ENCODE measurements at regions not wholly inside any gene's neighbourhood (a gene's known extent, or its start where the extent isn't known, plus 50 kb on each side); places are given as distances from the start of the nearest gene placed in this dataset.

DNA sequence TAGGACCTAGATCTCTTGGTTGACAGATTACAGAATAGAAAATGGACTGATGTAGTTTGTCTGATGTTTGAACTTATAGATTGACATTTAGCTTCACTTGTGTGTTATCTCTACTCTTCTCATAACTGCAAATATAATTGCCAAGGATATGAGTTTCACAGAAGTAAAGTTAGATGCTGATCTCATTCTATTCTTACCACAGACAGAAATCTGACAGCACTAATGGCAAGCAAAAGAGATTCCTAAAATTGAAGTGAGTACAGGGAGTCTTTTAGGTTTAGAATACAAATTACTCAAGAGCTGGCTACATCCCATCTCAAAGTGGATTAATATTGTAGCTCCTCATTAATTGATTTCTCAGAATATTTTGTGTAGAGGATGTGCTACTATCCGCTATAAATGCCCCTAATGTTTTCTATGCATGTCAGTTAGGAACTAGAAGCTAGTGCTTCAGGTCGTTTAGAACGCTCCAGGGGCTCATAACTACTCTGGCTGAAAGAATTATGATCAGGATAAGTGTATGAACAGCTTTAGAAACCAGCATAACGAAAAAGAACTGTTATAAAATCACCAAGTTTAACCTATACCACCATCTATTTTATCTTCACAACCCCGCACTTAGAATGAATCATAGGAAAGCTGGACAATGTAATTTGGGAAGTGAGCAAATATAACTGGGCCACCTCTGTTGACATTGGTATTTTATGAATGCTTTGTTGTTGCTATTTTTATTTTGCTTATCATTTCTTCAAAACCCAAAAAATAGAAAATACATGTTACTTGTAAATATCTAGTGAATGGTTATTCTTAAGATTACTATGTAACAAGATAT, 378.8 kb upstream of the REG3G start:
- H3K9me3 Mint-ChIP-seq = no peaks in the 10 kb centered on the region; a peak in 1 of 5 replicates
- no peak overlapping the region for H3K27ac Mint-ChIP-seq
- H3K18ac ChIP-seq (ENCODE audit: insufficient read length, low read depth, low read length) = no peak overlapping the region
- H3K23ac ChIP-seq (ENCODE audit: insufficient read length, low read depth, low read length) = no peak overlapping the region
- no peaks in the 10 kb centered on the region for H3K27me3 ChIP-seq (ENCODE audit: insufficient read depth, low read length)
- H3K27ac ChIP-seq (ENCODE audit: insufficient read length, low read depth, low read length) = no peak overlapping the region
- H2BK5ac ChIP-seq (ENCODE audit: insufficient read length, low read length) = no peak overlapping the region
- H3K4ac ChIP-seq (ENCODE audit: low read depth, low read length) = no peak overlapping the region
- no peak overlapping the region for H4K5ac ChIP-seq (ENCODE audit: insufficient read length, low read depth, low read length)
- no peak overlapping the region for H3K4me2 ChIP-seq (ENCODE audit: insufficient read depth, insufficient read length, low read length)
- no peak overlapping the region for H4K91ac ChIP-seq (ENCODE audit: insufficient read length, low read depth, low read length)
- no peak overlapping the region for H2BK15ac ChIP-seq (ENCODE audit: low read depth, low read length)
- no peak overlapping the region for H4K8ac ChIP-seq (replicated peaks; ENCODE audit: insufficient read length, low read depth, low read length)
- H3K36me3 Mint-ChIP-seq (ENCODE audit: insufficient read depth in 1 of 3, low read depth in 3 of 3) = no peaks in the 10 kb centered on the region
- no peak overlapping the region for H3T11ph ChIP-seq (ENCODE audit: low read length)
- no peaks in the 10 kb centered on the region for H3K4me1 Mint-ChIP-seq
- no peaks in the 10 kb centered on the region for H3K79me2 ChIP-seq (ENCODE audit: insufficient read depth, low read length)
- WGBS (ENCODE audit: extremely low coverage, insufficient read length, low lambda C conversion rate) = no CpG with 5 or more reads among the region's 5 CpGs
- no peak overlapping the region for H2BK12ac ChIP-seq (ENCODE audit: insufficient read length, low read depth, low read length)
- no peaks in the 10 kb centered on the region for H4K20me1 ChIP-seq (ENCODE audit: control insufficient read depth, insufficient read depth, insufficient read length)
- no peak overlapping the region for H2BK120ac ChIP-seq (ENCODE audit: low read depth, low read length, poor library complexity, severe bottlenecking)
- H2AK5ac ChIP-seq (ENCODE audit: insufficient read length, low read length) = no peak overlapping the region
- no peaks in the 10 kb centered on the region for H3K23me2 ChIP-seq (ENCODE audit: insufficient read length, low read depth, low read length, poor library complexity, severe bottlenecking)
- no peak for DNase-seq
- H3K9ac ChIP-seq (ENCODE audit: extremely low read depth, insufficient read length, low read length) = no peak overlapping the region
- no peak overlapping the region for H2AFZ ChIP-seq (ENCODE audit: low read length)
- no peaks in the 10 kb centered on the region for H3K9me3 ChIP-seq (ENCODE audit: control insufficient read depth, low read depth, low read length)
- no peak overlapping the region for H3K56ac ChIP-seq (ENCODE audit: insufficient read length, low read depth, low read length)
- no peaks in the 10 kb centered on the region for H3K27me3 Mint-ChIP-seq (ENCODE audit: low read depth)
- no peak overlapping the region for H2BK20ac ChIP-seq (ENCODE audit: low read depth, low read length, poor library complexity, severe bottlenecking)
- no peak overlapping the region for H3K14ac ChIP-seq (ENCODE audit: insufficient read depth, low read length)
- TF ChIP-seq CTCF (conservative IDR thresholded peaks at IDR 0.05) = no peak
- H3K4me3 Mint-ChIP-seq = no peak overlapping the region
- no peaks in the 10 kb centered on the region for H3K79me1 ChIP-seq (ENCODE audit: insufficient read depth, low read depth, low read length, poor library complexity, severe bottlenecking)
- H3K4me1 ChIP-seq (ENCODE audit: insufficient read depth, low read length) = no peaks in the 10 kb centered on the region

Data from H9 (cell line).